Fibroblast of mammary gland (primary cell): ENCODE measurements at regions not wholly inside any gene's neighbourhood (a gene's known extent, or its start where the extent isn't known, plus 50 kb on each side); places are given as distances from the start of the nearest gene placed in this dataset.

Experiments used
- DNase-seq: peaks from one replicate; pipeline ENCODE4 v3.0.0-alpha.2; 2010; ENCODE audit warnings: low read depth
- H3K4me3 ChIP-seq: 2 replicates; pipeline ENCODE4 v1.5.1; 2011; ENCODE audit warnings: low read depth, mild to moderate bottlenecking, low read length, moderate library complexity; ENCODE audit not compliant: control insufficient read depth
- CTCF ChIP-seq: conservative IDR thresholded peaks from 2 replicates; pipeline ENCODE4 v1.5.1; 2011; ENCODE audit warnings: low read depth, low read length, inconsistent platforms; ENCODE audit not compliant: control insufficient read depth, insufficient read depth

GRCh38 chr6:111990214-111990613 lies 63.7 kb upstream of the CCN6 start:
- no peak overlapping the region for H3K4me3 ChIP-seq
- DNase-seq: no peak
- no peak for TF ChIP-seq CTCF

- peak; percentile 56 for DNase-seq
- no peak overlapping the region for H3K4me3 ChIP-seq
- TF ChIP-seq CTCF: no peak
Observed at GRCh38 chr6:111992851-111993250, 61.1 kb upstream of the CCN6 start.

GRCh38 chr6:111993342-111993741 lies 60.6 kb upstream of the CCN6 start:
- no peak for TF ChIP-seq CTCF
- DNase-seq: no peak
- H3K4me3 ChIP-seq: no peak overlapping the region

GRCh38 chr6:111994791-111995190 lies 59.1 kb upstream of the CCN6 start:
- DNase-seq: no peak
- TF ChIP-seq CTCF: no peak
- H3K4me3 ChIP-seq: no peak overlapping the region

- no peak for TF ChIP-seq CTCF
- no peak overlapping the region for H3K4me3 ChIP-seq
- peak; percentile 78 for DNase-seq
Observed at GRCh38 chr6:111995404-111995803, 58.5 kb upstream of the CCN6 start.

GRCh38 chr6:111996144-111996865 lies 57.6 kb upstream of the CCN6 start:
- DNase-seq: no peak
- TF ChIP-seq CTCF: no peak
- no peak overlapping the region for H3K4me3 ChIP-seq
